ENCODE measurements at regions not wholly inside any gene's neighbourhood (a gene's known extent, or its start where the extent isn't known, plus 50 kb on each side); places are given as distances from the start of the nearest gene placed in this dataset.

DNA sequence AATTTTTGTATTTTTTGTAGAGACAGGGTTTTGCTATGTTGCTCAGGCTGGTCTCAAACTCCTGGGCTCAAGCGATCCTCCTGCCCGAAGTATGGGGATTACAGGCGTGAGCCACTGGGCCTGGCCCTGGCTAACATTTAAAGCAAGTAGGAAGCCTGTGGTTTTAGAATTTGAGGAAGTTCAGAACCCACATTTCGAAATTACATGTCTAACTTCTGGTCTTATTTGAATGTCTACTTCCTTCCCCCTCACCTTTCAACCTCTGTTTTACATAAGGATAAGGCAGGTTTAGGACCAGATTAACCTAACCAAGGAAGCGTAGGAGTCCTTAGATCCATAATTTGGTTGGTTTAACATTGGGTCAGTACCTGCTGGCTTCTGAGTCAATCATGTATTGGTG lies 120.5 kb upstream of the PROK2 start:
- TF ChIP-seq GABPA (IDR thresholded peaks at IDR 0.05; ENCODE audit: low read depth) (no peak), POLR2AphosphoS5 (IDR thresholded peaks at IDR 0.05; ENCODE audit: low read depth, low read length) (no peak), FOXJ3 (CRISPR knock-in tag; IDR thresholded peaks at IDR 0.05) (no peak), NRF1 (IDR thresholded peaks at IDR 0.05; ENCODE audit: low read depth, low read length) (no peak), SIN3A (IDR thresholded peaks at IDR 0.05; ENCODE audit: borderline replicate concordance, low read depth, low read length) (no peak)
- TF ChIP-seq, protein P1, sequence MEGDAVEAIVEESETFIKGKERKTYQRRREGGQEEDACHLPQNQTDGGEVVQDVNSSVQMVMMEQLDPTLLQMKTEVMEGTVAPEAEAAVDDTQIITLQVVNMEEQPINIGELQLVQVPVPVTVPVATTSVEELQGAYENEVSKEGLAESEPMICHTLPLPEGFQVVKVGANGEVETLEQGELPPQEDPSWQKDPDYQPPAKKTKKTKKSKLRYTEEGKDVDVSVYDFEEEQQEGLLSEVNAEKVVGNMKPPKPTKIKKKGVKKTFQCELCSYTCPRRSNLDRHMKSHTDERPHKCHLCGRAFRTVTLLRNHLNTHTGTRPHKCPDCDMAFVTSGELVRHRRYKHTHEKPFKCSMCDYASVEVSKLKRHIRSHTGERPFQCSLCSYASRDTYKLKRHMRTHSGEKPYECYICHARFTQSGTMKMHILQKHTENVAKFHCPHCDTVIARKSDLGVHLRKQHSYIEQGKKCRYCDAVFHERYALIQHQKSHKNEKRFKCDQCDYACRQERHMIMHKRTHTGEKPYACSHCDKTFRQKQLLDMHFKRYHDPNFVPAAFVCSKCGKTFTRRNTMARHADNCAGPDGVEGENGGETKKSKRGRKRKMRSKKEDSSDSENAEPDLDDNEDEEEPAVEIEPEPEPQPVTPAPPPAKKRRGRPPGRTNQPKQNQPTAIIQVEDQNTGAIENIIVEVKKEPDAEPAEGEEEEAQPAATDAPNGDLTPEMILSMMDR (IDR thresholded peaks at IDR 0.05) = no peak
- TF ChIP-seq, protein P2, sequence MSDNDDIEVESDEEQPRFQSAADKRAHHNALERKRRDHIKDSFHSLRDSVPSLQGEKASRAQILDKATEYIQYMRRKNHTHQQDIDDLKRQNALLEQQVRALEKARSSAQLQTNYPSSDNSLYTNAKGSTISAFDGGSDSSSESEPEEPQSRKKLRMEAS (IDR thresholded peaks at IDR 0.05; ENCODE audit: low read depth) = no peak
